ENCODE measurements at regions not wholly inside any gene's neighbourhood (a gene's known extent, or its start where the extent isn't known, plus 50 kb on each side); places are given as distances from the start of the nearest gene placed in this dataset.

GRCh38 chr19:28301961-28302360, 911.0 kb downstream of the UQCRFS1 start:
- intact Hi-C loops (cut with micrococcal nuclease; ENCODE audit: unreplicated experiment) (no loop called here), in situ Hi-C loops (cut with MboI) (no loop called here)
- Histone ChIP-seq H3K9ac (ENCODE audit: control insufficient read depth, insufficient read depth, low read length) (no peak overlapping the region), H2AFZ (ENCODE audit: control insufficient read depth, low read depth, low read length) (no peak overlapping the region), H3K4me1 (ENCODE audit: control insufficient read depth, insufficient read depth, low read length) (no peaks in the 10 kb centered on the region), H3K9me3 (replicated peaks; ENCODE audit: control insufficient read depth, insufficient read depth, low read length) (no peaks in the 10 kb centered on the region; the same call in 2 of the 3 replicates), H3K36me3 (ENCODE audit: control insufficient read depth in 2 of 2, insufficient read depth in 2 of 2, low read length in 1 of 2) (no peaks in the 10 kb centered on the region), H3K27ac (ENCODE audit: control insufficient read depth, insufficient read depth) (no peak overlapping the region), H3K79me2 (ENCODE audit: control insufficient read depth, insufficient read depth, low read length) (no peaks in the 10 kb centered on the region), H3K4me2 (ENCODE audit: control insufficient read depth, insufficient read depth) (no peak overlapping the region), H4K20me1 (ENCODE audit: control insufficient read depth, insufficient read depth) (no peaks in the 10 kb centered on the region), H3K27me3 (replicated peaks in 1 of 2; ENCODE audit: control insufficient read depth in 2 of 2, insufficient read depth in 2 of 2, low read length in 1 of 2) (no peaks in the 10 kb centered on the region), H3K4me3 (no peak overlapping the region)
- no peak for TF ChIP-seq LARP7 (IDR thresholded peaks at IDR 0.05)
- no peak for TF ChIP-seq NFIC (IDR thresholded peaks at IDR 0.05; ENCODE audit: low read depth, low read length)
- TF ChIP-seq ZNF24 (IDR thresholded peaks at IDR 0.05) = no peak
- no peak for TF ChIP-seq BCL11A (IDR thresholded peaks at IDR 0.05; ENCODE audit: low read depth, low read length)
- no peak for TF ChIP-seq HDAC2 (IDR thresholded peaks at IDR 0.05)
- TF ChIP-seq, protein P1, sequence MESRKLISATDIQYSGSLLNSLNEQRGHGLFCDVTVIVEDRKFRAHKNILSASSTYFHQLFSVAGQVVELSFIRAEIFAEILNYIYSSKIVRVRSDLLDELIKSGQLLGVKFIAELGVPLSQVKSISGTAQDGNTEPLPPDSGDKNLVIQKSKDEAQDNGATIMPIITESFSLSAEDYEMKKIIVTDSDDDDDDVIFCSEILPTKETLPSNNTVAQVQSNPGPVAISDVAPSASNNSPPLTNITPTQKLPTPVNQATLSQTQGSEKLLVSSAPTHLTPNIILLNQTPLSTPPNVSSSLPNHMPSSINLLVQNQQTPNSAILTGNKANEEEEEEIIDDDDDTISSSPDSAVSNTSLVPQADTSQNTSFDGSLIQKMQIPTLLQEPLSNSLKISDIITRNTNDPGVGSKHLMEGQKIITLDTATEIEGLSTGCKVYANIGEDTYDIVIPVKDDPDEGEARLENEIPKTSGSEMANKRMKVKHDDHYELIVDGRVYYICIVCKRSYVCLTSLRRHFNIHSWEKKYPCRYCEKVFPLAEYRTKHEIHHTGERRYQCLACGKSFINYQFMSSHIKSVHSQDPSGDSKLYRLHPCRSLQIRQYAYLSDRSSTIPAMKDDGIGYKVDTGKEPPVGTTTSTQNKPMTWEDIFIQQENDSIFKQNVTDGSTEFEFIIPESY (IDR thresholded peaks at IDR 0.05) = no peak
- no peak for TF ChIP-seq POLR2AphosphoS5 (IDR thresholded peaks at IDR 0.05; ENCODE audit: low read length)
- no peak for TF ChIP-seq FOXK2 (IDR thresholded peaks at IDR 0.05)
- no peak for TF ChIP-seq RAD51 (IDR thresholded peaks at IDR 0.05)
- no peak for TF ChIP-seq SUPT20H (IDR thresholded peaks at IDR 0.05; ENCODE audit: borderline replicate concordance, control insufficient read depth, low read depth, low read length)
- no peak for TF ChIP-seq HDAC6 (IDR thresholded peaks at IDR 0.05; ENCODE audit: unreplicated experiment)
- TF ChIP-seq PML (IDR thresholded peaks at IDR 0.05; ENCODE audit: low read length) = no peak
- TF ChIP-seq SMC3 (IDR thresholded peaks at IDR 0.05; ENCODE audit: borderline replicate concordance, low read length) = no peak
- SMC1A ChIA-PET (ENCODE audit: uncharacterized antibody, unreplicated experiment) = no interaction called here
- DNase-seq (ENCODE audit: low read depth, low spot score) (no peak), ATAC-seq (no peak), FAIRE-seq (no peak)
- CTCF ChIA-PET = interaction anchor here (1.1 to 1.6 kb wide), 2 partner anchors 82 to 335 kb away, joined by 3 to 6 read pairs; no protein-coding TSS in a partner anchor
- POLR2A ChIA-PET = interaction anchor here (0.6 kb wide), 1 partner anchor 117 kb away, joined by 4 read pairs; no protein-coding TSS in a partner anchor
- no TSS peak for BruUV-seq (replicated peaks)
- 49% methylated on average over 5 of the region's 5 CpGs for WGBS (ENCODE audit: insufficient coverage, insufficient replicate concordance, low lambda C conversion rate, missing lambda C conversion rate)
- RAD21 ChIA-PET (ENCODE audit: unreplicated experiment) = no interaction called here
